Activated CD4-positive, alpha-beta T cell treated with anti-CD3 and anti-CD28 coated beads for 48 hours (primary cell): ENCODE measurements at regions not wholly inside any gene's neighbourhood (a gene's known extent, or its start where the extent isn't known, plus 50 kb on each side); places are given as distances from the start of the nearest gene placed in this dataset.

Experiments
- DNase-seq: peaks from one replicate; pipeline ENCODE4 v3.0.0-alpha.2; 2020

DNA sequence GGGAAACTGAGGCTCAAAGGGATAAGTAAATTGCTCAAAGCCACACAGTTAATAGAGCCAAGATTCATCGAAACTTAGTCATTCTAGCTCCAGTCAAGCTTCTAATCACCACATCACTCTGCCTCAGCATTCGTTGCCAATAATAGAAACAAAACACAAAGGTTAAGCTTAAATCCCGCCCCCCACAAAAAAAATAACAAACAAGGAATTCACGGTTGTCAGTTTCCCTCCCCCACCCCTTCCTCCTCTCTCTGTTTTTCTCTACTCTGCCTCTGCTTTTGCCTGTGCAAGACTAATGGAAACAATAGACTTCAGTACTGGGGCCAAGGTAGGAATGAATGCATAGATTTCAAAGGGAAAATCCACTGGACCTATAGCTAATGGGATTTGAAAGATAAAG lies 70.7 kb upstream of the ZNF644 start:
- no peak for DNase-seq

DNA sequence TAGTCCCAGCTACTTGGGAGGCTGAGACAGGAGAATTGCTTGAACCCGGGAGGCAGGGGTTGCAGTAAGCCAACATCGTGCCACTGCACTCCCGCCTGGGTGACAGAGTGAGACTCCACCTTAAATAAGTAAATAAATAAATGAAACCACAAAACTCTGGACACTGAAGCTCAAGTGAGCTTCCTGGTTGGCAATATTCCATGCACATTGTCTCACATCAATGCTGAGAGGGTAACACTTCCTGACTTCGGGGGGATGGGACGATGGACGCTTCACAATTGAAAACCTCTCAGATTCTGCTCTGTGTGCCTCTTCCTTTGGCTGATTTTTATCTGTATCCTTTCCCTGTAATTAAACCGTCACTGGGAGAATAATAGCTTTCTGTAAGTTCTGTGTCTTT lies 70.0 kb upstream of the ZNF644 start:
- no peak for DNase-seq

DNA sequence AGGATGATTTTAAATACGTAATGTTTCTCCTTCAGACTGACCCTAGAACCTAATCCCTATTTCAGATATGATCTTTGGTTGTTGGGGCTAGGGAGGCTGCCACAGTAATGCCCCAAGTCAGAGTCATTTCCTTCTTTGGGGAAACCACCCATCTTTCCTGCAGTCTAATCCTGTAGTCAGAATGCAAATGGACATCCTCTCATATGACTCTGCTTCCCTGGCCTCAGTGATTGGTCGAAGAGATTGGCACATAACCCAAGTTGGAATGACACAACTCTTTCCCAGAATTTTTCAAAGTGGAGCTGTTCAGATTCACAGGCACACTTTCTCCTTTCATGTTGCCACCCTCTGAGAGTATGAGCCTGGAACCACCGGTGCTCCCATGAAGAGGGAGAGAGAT lies 58.8 kb upstream of the ZNF644 start:
- DNase-seq = no peak

DNA sequence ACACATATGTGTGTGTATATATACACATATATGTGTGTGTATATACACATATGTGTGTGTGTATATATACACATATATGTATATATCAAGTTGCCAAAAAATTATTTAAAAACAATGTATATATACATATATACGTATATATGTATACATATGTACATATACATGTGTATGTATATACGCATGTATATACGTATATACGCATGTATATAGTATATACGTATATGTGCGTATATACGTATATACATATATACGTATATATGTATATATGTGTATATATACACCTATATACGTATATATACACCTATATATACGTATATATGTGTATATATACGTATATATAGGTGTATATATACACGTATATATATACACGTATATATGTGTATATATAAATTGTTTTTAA lies 57.0 kb upstream of the ZNF644 start:
- DNase-seq = no peak

DNA sequence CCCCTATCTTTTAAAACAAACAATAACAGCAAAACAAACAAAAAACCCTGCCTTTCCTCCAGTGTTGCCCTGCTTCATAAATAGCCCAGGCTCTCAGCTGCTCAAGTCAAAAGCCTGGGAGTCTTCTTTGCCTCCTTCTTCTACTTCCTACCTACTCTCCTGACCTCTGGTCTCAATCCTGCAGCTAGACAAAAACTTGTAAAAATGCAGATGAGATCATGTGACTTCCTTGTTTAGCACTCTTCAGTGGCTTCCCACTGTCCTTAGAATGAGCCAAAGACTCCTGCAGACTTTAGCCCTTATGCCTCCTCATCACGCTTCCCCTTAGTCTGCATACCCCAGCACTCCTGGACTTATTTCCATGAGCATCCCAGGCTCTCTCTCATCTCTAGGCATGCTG lies 55.0 kb upstream of the ZNF644 start:
- DNase-seq = no peak

DNA sequence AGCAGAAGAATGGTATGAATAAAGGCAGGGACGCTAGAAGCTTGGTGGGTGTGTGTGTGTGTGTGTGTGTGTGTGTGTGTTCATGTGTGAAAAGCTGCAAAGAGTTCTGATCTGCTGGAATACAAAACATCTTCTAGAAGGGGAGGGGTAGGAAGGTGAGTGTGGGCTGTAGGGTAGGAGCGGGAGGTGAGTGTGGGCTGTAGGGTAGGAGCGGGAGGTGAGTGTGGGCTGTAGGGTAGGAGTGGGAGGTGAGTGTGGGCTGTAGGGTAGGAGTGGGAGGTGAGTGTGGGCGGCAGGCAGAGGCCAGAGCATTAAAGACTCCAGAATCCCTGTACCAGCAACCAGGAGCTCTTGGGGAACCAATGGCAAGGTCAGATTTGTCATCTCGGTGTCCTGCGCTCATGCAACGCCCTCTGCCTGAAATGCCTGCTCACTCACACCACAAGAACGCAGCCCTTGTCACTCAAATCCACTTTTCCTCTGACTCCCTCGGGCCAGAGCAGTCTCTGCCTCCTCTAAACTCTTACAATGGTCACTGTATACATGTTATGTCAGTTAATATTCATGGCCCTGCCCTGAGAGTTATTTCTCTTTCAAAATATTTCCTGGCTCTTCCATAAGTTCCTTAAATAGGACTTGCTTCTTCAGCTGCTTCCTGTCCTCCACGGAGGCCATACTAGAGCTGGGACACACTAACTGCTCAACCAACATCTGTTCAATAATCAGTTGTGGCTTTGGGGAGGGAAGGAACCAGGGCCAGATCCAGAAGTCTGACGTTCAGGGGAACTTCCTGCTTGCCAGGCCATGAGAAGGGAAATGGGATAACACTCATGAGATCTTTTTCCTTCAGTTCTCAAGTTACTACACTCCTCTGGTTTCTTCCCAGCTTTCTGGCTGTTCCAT lies 53.6 kb upstream of the ZNF644 start:
- no peak for DNase-seq

DNA sequence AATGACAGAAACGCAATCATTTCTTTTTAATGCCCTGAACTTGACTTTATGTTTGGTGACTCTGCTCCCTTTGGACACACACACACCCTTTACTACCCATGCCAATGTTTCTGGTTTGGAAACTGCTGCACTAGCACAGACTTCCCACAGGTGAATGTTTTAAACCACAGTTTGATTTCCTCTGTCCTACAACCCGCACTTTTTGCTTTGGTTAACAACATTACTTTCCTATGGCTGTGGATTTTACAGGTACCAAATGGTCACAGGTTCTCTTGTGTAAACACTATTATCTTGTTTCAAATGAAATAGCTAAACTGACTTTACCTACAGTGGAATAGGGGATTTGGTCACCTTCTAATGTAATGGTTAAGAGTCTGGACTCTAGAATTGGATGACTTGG lies 51.5 kb upstream of the ZNF644 start:
- no peak for DNase-seq

DNA sequence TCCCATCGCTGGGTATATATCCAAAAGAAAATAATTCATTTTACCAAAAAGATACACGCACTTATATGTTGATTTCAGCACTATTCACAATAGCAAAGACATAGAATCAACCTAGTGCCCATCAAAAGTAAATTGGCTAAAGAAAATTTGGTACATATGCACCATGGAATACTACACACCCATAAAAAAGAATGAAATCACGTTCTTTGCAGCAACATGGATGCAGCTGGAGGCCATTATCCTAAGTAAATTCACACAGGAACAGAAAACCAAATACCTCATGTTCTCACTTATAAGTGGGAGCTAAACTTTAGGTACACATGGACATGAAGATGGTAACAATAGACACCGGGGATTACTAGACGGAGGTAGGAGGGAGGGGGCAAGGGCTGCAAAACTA lies 50.0 kb upstream of the ZNF644 start:
- DNase-seq = no peak
